ENCODE measurements at regions not wholly inside any gene's neighbourhood (a gene's known extent, or its start where the extent isn't known, plus 50 kb on each side); places are given as distances from the start of the nearest gene placed in this dataset.

- TF ChIP-seq, protein P1, sequence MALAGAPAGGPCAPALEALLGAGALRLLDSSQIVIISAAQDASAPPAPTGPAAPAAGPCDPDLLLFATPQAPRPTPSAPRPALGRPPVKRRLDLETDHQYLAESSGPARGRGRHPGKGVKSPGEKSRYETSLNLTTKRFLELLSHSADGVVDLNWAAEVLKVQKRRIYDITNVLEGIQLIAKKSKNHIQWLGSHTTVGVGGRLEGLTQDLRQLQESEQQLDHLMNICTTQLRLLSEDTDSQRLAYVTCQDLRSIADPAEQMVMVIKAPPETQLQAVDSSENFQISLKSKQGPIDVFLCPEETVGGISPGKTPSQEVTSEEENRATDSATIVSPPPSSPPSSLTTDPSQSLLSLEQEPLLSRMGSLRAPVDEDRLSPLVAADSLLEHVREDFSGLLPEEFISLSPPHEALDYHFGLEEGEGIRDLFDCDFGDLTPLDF (CRISPR knock-in tag; IDR thresholded peaks at IDR 0.05): no peak
- TF ChIP-seq, protein P2, sequence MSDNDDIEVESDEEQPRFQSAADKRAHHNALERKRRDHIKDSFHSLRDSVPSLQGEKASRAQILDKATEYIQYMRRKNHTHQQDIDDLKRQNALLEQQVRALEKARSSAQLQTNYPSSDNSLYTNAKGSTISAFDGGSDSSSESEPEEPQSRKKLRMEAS (CRISPR knock-in tag; IDR thresholded peaks at IDR 0.05): no peak
- TF ChIP-seq, protein P3, sequence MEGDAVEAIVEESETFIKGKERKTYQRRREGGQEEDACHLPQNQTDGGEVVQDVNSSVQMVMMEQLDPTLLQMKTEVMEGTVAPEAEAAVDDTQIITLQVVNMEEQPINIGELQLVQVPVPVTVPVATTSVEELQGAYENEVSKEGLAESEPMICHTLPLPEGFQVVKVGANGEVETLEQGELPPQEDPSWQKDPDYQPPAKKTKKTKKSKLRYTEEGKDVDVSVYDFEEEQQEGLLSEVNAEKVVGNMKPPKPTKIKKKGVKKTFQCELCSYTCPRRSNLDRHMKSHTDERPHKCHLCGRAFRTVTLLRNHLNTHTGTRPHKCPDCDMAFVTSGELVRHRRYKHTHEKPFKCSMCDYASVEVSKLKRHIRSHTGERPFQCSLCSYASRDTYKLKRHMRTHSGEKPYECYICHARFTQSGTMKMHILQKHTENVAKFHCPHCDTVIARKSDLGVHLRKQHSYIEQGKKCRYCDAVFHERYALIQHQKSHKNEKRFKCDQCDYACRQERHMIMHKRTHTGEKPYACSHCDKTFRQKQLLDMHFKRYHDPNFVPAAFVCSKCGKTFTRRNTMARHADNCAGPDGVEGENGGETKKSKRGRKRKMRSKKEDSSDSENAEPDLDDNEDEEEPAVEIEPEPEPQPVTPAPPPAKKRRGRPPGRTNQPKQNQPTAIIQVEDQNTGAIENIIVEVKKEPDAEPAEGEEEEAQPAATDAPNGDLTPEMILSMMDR (IDR thresholded peaks at IDR 0.05): no peak
- TF ChIP-seq E2F4 (CRISPR knock-in tag; IDR thresholded peaks at IDR 0.05; ENCODE audit: borderline replicate concordance, low read depth): no peak
- TF ChIP-seq, protein P4, sequence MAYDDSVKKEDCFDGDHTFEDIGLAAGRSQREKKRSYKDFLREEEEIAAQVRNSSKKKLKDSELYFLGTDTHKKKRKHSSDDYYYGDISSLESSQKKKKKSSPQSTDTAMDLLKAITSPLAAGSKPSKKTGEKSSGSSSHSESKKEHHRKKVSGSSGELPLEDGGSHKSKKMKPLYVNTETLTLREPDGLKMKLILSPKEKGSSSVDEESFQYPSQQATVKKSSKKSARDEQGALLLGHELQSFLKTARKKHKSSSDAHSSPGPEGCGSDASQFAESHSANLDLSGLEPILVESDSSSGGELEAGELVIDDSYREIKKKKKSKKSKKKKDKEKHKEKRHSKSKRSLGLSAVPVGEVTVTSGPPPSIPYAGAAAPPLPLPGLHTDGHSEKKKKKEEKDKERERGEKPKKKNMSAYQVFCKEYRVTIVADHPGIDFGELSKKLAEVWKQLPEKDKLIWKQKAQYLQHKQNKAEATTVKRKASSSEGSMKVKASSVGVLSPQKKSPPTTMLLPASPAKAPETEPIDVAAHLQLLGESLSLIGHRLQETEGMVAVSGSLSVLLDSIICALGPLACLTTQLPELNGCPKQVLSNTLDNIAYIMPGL (CRISPR knock-in tag; IDR thresholded peaks at IDR 0.05): no peak
- TF ChIP-seq, protein P5, sequence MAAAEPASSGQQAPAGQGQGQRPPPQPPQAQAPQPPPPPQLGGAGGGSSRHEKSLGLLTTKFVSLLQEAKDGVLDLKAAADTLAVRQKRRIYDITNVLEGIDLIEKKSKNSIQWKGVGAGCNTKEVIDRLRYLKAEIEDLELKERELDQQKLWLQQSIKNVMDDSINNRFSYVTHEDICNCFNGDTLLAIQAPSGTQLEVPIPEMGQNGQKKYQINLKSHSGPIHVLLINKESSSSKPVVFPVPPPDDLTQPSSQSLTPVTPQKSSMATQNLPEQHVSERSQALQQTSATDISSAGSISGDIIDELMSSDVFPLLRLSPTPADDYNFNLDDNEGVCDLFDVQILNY (CRISPR knock-in tag; IDR thresholded peaks at IDR 0.05): no peak
- no peak for TF ChIP-seq ZNF263 (CRISPR knock-in tag; IDR thresholded peaks at IDR 0.05; ENCODE audit: low read depth)
- TF ChIP-seq TEAD4 (CRISPR knock-in tag; IDR thresholded peaks at IDR 0.05): no peak
- TF ChIP-seq NFYB (CRISPR knock-in tag; conservative IDR thresholded peaks at IDR 0.05; ENCODE audit: low read depth): no peak
- TF ChIP-seq, protein P6, sequence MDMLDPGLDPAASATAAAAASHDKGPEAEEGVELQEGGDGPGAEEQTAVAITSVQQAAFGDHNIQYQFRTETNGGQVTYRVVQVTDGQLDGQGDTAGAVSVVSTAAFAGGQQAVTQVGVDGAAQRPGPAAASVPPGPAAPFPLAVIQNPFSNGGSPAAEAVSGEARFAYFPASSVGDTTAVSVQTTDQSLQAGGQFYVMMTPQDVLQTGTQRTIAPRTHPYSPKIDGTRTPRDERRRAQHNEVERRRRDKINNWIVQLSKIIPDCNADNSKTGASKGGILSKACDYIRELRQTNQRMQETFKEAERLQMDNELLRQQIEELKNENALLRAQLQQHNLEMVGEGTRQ (CRISPR knock-in tag; IDR thresholded peaks at IDR 0.05): no peak
- no peak for TF ChIP-seq SMAD4 (CRISPR knock-in tag; IDR thresholded peaks at IDR 0.05)
These were observed 551.5 kb downstream of the LMO4 start for GRCh38 chr1:87880098-87880760.
